Activated T-cell treated with anti-CD3 and anti-CD28 coated beads, Interleukin-2, amount 50 U/mL, for 4 hours (primary cell): ENCODE measurements at regions not wholly inside any gene's neighbourhood (a gene's known extent, or its start where the extent isn't known, plus 50 kb on each side); places are given as distances from the start of the nearest gene placed in this dataset.
"Not testable (repeated sequence)": the region's sequence is repeated elsewhere in the genome, so short reads cannot be mapped to it uniquely, and the experiment has no call there.

Experiments
- ATAC-seq, 2 donors: fragments of 200-7000 bp; cut with Tn5 transposase; one replicate each; pipeline ENCODE4 v1.10.0; 2021
- DNase-seq: peaks from one replicate; pipeline ENCODE4 v3.0.0-alpha.2; 2020
- H3K27me3 Mint-ChIP-seq: one replicate; pipeline ENCODE4 v1.8.0; 2021; ENCODE audit warnings: low read depth, mixed read lengths
- H3K36me3 Mint-ChIP-seq: one replicate; pipeline ENCODE4 v1.8.0; 2022; ENCODE audit warnings: mixed read lengths; ENCODE audit not compliant: insufficient read depth
- H3K4me1 Mint-ChIP-seq: one replicate; pipeline ENCODE4 v1.8.0; 2021; ENCODE audit warnings: low read depth, mixed read lengths
- H3K4me3 Mint-ChIP-seq: one replicate; pipeline ENCODE4 v1.8.0; 2021; ENCODE audit warnings: mild to moderate bottlenecking, moderate library complexity, mixed read lengths
- H3K9me3 Mint-ChIP-seq: one replicate; pipeline ENCODE4 v1.8.0; 2021; ENCODE audit warnings: mixed read lengths

DNA sequence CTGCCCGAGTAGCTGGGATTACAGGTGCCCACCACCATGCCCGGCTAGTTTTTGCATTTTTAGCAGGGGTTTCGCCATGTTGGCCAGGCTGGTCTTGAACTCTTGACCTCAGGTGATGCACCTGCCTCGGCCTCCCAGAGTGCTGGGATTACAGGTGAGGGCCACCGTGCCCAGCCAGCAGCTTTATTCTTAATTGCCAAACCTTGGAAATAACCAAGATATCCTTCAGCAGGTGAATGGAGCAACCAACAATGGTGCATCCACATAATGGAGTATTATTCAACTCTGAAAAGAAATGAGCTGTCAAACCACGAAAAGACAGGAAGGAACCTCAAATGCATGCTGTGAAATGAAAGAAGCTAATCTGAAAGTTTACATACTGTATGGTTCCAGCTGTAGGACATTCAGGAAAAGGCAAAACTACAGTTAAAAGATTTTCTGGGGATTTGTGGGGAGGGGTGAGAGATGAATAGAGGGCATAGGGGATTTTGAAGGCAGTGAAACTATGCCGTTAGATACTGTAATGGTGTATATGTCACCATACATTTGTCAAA lies 118.8 kb upstream of the CCND2 start:
- Mint-ChIP-seq H3K9me3 (no peaks in the 10 kb centered on the region), H3K36me3 (peaks cover 1% of the 10 kb centered on the region), H3K4me3 (no peak overlapping the region), H3K4me1 (peaks cover 71% of the 10 kb centered on the region), H3K27me3 (no peaks in the 10 kb centered on the region)
- ATAC-seq: no peak
- no peak for DNase-seq

GRCh38 chr12:4153343-4153892 lies 120.1 kb upstream of the CCND2 start:
- peak overlapping the region; percentile 45 for H3K4me3 Mint-ChIP-seq
- H3K36me3 Mint-ChIP-seq: peaks cover 1% of the 10 kb centered on the region
- peak; percentile 60 for DNase-seq
- no peaks in the 10 kb centered on the region for H3K9me3 Mint-ChIP-seq
- peak; percentile 71 to 74 for ATAC-seq
- H3K4me1 Mint-ChIP-seq: peaks cover 72% of the 10 kb centered on the region
- no peaks in the 10 kb centered on the region for H3K27me3 Mint-ChIP-seq

- no peaks in the 10 kb centered on the region for H3K27me3 Mint-ChIP-seq
- peaks cover 81% of the 10 kb centered on the region for H3K4me1 Mint-ChIP-seq
- H3K36me3 Mint-ChIP-seq: peaks cover 1% of the 10 kb centered on the region
- H3K4me3 Mint-ChIP-seq: peak overlapping the region; percentile 29
- ATAC-seq (peak; percentile 47 to 65), DNase-seq (no peak)
- H3K9me3 Mint-ChIP-seq: no peaks in the 10 kb centered on the region
Measured at GRCh38 chr12:4152145-4152795, 121.3 kb upstream of the CCND2 start.

DNA sequence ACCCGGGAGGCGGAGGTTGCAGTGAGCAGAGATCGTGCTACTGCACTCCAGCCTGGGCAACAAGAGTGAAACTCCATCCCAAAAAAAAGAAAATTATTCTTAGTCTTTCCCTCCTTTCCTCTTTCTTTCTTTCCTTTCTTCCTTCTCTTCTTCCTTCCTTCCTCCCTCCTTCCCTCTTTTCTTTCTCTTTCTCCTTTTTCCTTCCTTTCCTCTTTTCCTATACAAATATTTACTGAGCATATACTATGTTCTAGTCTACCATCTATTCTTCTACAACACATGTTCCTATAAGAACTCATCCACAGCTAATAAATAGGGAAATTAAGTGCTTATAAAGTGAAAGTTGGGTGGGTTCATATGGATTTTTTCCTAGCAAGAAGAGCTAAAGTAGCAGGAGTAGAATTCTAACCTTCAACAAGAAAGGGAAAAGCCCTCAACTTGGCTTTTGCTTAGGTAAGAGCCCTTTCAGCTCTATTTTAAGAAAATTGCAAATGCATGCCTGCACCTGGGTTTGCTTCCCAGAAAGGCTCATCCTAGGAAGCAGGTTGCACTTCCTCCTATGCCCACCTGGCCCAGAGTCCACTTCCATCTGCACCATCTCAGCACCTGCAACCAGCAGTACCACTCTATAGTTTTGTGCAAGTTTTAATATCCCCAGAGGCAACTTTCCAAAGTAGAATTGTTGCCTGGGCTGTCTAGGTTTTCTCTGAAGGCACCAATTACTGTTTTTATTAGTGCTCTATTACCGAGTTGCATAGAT lies 122.0 kb upstream of the CCND2 start:
- Mint-ChIP-seq H3K9me3 (no peaks in the 10 kb centered on the region), H3K27me3 (no peaks in the 10 kb centered on the region), H3K4me3 (no peak overlapping the region), H3K36me3 (peaks cover 1% of the 10 kb centered on the region), H3K4me1 (peaks cover 83% of the 10 kb centered on the region)
- no peak for ATAC-seq
- no peak for DNase-seq

- not testable (repeated sequence) for ATAC-seq, DNase-seq, H3K27me3 Mint-ChIP-seq
Measured at GRCh38 chr12:4150355-4150754, 123.2 kb upstream of the CCND2 start.

DNA sequence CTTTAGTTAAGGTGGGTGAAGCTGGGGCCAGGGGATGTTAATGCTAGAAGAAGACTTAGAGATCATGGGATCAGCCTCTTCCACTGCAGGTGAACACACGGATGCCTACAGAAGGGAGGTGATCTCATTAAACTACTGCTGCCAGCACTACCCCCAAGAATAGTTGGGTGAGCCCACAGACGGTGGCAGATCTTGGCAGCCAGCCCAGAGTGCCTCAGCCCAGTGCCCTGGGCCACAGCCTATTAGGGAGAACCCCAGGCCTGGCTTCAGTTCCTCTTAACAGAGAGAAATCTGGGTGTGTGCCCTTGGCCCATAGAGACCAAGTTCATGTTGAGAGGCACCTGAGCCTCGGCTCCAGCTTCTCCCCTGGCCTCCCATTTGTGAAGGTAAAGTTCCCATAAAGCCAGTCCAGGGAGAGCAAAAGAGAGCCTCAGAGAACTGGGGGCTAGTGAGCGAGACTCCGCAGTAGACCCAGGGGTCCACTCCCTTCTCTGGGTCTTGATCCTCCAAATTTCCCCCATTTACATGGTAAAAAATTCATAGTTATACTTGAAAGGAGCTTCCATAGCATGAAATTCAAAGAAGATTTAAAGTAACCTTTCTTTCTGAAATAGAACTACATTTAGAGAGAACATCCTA lies 125.0 kb upstream of the CCND2 start:
- peak; percentile 41 for DNase-seq
- no peaks in the 10 kb centered on the region for H3K27me3 Mint-ChIP-seq
- ATAC-seq: no peak
- peaks cover 1% of the 10 kb centered on the region for H3K36me3 Mint-ChIP-seq
- peaks cover 89% of the 10 kb centered on the region for H3K4me1 Mint-ChIP-seq
- no peaks in the 10 kb centered on the region for H3K9me3 Mint-ChIP-seq
- H3K4me3 Mint-ChIP-seq: no peak overlapping the region

More at GRCh38 chr12:4150355-4150754, 123.2 kb upstream of the CCND2 start:
- H3K4me1 Mint-ChIP-seq: peaks cover 89% of the 10 kb centered on the region
- H3K9me3 Mint-ChIP-seq, H3K36me3 Mint-ChIP-seq, H3K4me3 Mint-ChIP-seq: not testable (repeated sequence)

DNA sequence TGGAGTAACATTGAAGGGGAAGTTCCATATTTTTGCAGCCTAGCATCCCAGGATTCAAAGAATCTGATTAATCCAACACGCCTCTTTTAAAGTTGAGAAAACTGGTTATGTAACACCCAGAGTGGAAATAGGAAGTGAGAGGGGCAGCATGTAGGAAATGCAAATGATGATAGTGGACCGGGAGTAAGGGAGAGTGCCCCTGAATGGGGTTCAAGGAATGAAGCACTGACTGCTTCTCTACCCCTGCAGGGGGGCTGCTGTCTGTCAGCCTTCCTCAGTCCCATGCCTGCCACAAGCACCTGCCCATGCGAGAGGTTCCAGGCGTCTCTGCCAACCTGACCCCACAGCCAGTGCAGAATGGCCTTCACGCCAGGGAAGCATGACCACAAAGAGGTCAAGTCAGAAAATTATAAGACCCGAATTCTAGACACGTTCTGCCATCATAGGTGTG lies 126.5 kb upstream of the CCND2 start:
- Mint-ChIP-seq H3K36me3 (peaks cover 1% of the 10 kb centered on the region), H3K4me1 (peaks cover 88% of the 10 kb centered on the region), H3K9me3 (no peaks in the 10 kb centered on the region), H3K27me3 (no peaks in the 10 kb centered on the region), H3K4me3 (no peak overlapping the region)
- ATAC-seq (no peak), DNase-seq (no peak)

- Mint-ChIP-seq H3K4me1 (peaks cover 89% of the 10 kb centered on the region), H3K36me3 (no peaks in the 10 kb centered on the region), H3K9me3 (no peaks in the 10 kb centered on the region), H3K27me3 (no peaks in the 10 kb centered on the region), H3K4me3 (peak overlapping the region; percentile 33)
- ATAC-seq (peak; percentile 68 to 69), DNase-seq (peak; percentile 44)
Measured at GRCh38 chr12:4145990-4146859, 127.3 kb upstream of the CCND2 start.

- peaks cover 88% of the 10 kb centered on the region for H3K4me1 Mint-ChIP-seq
- no peaks in the 10 kb centered on the region for H3K9me3 Mint-ChIP-seq
- no peaks in the 10 kb centered on the region for H3K27me3 Mint-ChIP-seq
- no peak for ATAC-seq
- DNase-seq: no peak
- H3K4me3 Mint-ChIP-seq: peak overlapping the region; percentile 33
- H3K36me3 Mint-ChIP-seq: no peaks in the 10 kb centered on the region
Measured at GRCh38 chr12:4144676-4145075, 128.9 kb upstream of the CCND2 start.

GRCh38 chr12:4143896-4144295 lies 129.7 kb upstream of the CCND2 start:
- no peak for DNase-seq
- peak overlapping the region; percentile 56 for H3K4me3 Mint-ChIP-seq

DNA sequence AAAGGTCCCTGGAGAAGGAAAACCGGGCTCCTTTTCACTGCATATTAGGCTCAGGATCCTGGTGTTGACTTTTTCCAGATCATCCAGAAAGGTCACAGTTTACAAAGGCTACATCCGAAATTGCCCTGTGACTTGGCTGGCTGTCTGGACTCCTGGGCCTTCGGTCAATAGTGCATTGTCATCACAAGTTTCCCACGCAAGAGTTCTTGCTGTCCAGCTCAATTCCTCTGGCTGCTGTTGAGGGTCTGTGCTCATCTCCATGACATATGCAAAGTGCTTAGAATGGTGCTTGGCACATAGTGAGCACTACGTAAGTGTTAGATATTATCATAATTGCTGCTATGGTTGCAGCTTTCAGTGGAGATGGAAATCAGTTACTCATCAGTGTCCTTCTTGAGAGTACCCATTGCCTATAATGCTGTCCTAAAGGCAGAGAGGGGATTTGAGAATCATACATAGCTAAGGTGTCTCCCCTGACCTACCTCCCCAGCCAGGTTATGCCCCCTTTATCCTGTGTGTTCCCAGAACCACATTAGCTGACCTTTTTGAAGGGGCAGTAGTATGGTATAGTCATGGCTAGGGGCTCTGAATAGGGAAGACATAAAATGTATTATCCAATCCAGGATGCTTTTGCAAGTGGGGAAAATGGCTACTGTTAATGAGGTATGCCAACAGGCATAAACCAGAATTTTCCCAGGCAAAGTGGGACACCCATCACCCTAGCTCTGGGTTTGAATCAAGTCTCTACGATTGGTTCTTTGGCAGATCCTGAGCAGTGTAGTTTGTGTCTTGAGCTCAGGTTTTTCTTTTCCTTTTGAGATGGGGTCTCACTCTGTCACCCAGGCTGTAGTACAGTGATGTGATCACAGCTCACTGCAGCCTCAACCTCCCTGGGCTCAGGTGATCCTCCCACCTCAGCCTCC lies 132.0 kb upstream of the CCND2 start:
- H3K36me3 Mint-ChIP-seq: no peaks in the 10 kb centered on the region
- DNase-seq (no peak), ATAC-seq (peak; percentile 9 to 15)
- H3K9me3 Mint-ChIP-seq: no peaks in the 10 kb centered on the region
- H3K27me3 Mint-ChIP-seq: no peaks in the 10 kb centered on the region
- peak overlapping the region; percentile 83 for H3K4me3 Mint-ChIP-seq
- peaks cover 78% of the 10 kb centered on the region for H3K4me1 Mint-ChIP-seq

More at GRCh38 chr12:4143896-4144295, 129.7 kb upstream of the CCND2 start:
- ATAC-seq: no peak
- Mint-ChIP-seq H3K36me3 (no peaks in the 10 kb centered on the region), H3K4me1 (peaks cover 94% of the 10 kb centered on the region), H3K9me3 (no peaks in the 10 kb centered on the region), H3K27me3 (no peaks in the 10 kb centered on the region)

DNA sequence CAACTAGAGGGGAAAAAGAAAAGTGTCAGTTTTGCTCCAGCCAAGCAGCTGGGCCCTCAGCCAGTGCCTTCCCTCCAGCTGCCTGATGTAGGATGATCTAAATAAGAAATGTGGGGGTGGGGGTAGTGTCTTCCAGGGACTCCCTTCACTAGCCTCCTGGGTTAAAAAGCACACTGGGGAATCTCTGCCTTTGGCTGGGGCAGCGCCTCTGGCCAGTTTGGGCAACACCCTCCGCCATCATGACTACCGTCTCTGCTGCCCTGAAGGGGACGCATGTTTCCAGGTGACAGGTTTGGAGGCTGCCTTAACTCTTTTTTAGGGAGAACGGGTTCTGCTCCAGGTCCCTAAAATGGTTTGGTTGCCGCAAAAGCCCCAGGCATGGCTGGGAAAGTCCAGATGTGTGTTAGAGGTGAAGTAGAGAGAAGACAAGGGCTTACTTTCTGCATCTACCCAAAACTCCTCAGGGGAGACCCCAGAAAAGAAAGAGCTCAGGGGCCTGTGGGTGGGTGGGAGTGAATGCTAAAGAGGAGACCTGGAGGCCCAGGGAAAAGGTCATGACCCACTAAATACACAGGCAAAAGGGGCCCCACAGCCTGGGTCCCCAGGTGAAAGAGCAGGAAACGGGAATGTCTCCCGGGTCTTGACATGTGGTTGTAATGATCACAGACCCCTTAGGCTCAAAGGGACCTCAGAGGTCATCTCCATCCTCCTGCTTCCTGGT lies 132.8 kb upstream of the CCND2 start:
- no peaks in the 10 kb centered on the region for H3K27me3 Mint-ChIP-seq
- H3K4me1 Mint-ChIP-seq: peaks cover 78% of the 10 kb centered on the region
- ATAC-seq: no peak
- no peak for DNase-seq
- H3K36me3 Mint-ChIP-seq: peaks cover 1% of the 10 kb centered on the region
- H3K4me3 Mint-ChIP-seq: no peak overlapping the region
- peaks cover 1% of the 10 kb centered on the region for H3K9me3 Mint-ChIP-seq
